ENCODE measurements at regions not wholly inside any gene's neighbourhood (a gene's known extent, or its start where the extent isn't known, plus 50 kb on each side); places are given as distances from the start of the nearest gene placed in this dataset.

DNA sequence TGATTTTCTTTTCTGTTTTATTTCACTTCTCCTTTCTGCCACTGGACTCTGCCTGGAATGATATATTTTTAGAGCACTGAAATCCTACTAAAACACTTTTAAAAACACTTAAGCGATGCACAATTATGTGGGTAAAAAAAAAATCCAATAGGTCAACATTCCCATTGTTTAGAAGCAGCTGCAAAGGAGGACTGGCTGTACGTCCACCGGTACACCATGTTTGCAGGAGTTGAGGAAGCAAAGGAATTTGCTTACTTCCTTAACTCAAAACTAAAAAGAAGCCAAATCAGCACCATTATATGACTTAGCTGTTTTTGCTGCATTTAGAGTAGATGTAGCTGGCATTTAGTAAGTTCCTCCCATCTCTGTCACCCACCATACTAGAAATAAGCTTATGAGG is 186.8 kb upstream of the TMTC1 start:
- H3K36me3 ChIP-seq: no peaks in the 10 kb centered on the region
- no peaks in the 10 kb centered on the region for H3K9me3 ChIP-seq
- H3K4me3 ChIP-seq: no peak overlapping the region
- no peak overlapping the region for H3K27ac ChIP-seq
- no peaks in the 10 kb centered on the region for H3K27me3 ChIP-seq
- in situ Hi-C loops (cut with MboI; ENCODE audit: low pct_ligation_motif_present in 1 of 4, low pct_unique_long_range_greater_than_20kb in 1 of 4, low sequenced_read_pairs in 3 of 4): no loop called here
- DNase-seq: no peak
- H3K4me1 ChIP-seq: no peaks in the 10 kb centered on the region
- intact Hi-C loops (cut with DNase I; ENCODE audit: low total_unique reads): no loop called here
- WGBS, 2 donors (ENCODE audit: low coverage in 1 of 2): 42 to 59% methylated on average over 3 of the region's 3 CpGs
- TF ChIP-seq POLR2AphosphoS5 (IDR thresholded peaks at IDR 0.05) (no peak), POLR2A (IDR thresholded peaks at IDR 0.05) (no peak), EP300 (IDR thresholded peaks at IDR 0.05; ENCODE audit: low read depth) (no peak)
- TF ChIP-seq, protein P1, sequence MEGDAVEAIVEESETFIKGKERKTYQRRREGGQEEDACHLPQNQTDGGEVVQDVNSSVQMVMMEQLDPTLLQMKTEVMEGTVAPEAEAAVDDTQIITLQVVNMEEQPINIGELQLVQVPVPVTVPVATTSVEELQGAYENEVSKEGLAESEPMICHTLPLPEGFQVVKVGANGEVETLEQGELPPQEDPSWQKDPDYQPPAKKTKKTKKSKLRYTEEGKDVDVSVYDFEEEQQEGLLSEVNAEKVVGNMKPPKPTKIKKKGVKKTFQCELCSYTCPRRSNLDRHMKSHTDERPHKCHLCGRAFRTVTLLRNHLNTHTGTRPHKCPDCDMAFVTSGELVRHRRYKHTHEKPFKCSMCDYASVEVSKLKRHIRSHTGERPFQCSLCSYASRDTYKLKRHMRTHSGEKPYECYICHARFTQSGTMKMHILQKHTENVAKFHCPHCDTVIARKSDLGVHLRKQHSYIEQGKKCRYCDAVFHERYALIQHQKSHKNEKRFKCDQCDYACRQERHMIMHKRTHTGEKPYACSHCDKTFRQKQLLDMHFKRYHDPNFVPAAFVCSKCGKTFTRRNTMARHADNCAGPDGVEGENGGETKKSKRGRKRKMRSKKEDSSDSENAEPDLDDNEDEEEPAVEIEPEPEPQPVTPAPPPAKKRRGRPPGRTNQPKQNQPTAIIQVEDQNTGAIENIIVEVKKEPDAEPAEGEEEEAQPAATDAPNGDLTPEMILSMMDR (IDR thresholded peaks at IDR 0.05): no peak

DNA sequence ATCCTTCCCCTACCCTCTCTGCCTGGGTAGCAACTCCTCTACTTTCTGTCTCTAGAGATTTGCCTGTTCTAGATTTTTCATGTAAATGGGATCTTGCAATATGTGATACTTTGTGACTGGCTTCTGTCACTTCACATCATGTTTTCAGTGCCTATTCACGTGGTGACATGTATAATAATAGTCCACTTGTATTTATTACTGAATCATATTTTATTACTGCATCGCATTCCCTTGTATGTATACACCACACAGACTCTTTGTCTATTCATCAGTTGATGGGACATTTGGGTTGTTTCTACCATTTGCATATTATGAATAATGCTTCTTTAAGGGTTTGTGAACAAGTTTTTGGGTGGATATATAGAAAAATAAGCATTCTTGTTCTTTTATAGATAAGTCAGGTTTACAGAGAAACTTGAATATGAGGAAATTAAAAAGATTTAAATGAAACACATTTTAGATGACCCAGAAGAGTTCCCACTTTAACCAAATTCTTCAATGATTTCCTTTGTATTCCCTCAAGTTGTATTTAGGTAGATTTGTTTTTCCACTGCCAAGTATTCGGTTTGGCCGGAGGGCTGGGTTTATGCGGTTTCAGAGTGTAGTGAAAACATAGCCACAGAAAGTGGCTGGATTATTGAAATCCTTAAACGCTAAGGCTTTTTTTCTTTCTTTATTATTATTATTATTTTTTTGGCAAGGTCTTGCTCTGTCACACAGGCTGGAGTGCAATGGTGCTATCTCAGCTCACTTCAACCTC is 178.7 kb upstream of the TMTC1 start:
- Histone ChIP-seq H3K27ac (no peak overlapping the region), H3K4me3 (no peak overlapping the region), H3K4me1 (no peaks in the 10 kb centered on the region), H3K27me3 (no peaks in the 10 kb centered on the region), H3K36me3 (no peaks in the 10 kb centered on the region), H3K9me3 (no peaks in the 10 kb centered on the region)
- in situ Hi-C loops (cut with MboI; ENCODE audit: low pct_ligation_motif_present in 1 of 4, low pct_unique_long_range_greater_than_20kb in 1 of 4, low sequenced_read_pairs in 3 of 4) (no loop called here), intact Hi-C loops (cut with DNase I; ENCODE audit: low total_unique reads) (no loop called here)
- DNase-seq: no peak
- 81 to 89% methylated on average over 5 to 6 of the region's 6 CpGs for WGBS, 2 donors (ENCODE audit: low coverage in 1 of 2)
- TF ChIP-seq, protein P1 (IDR thresholded peaks at IDR 0.05): no peak
- no peak for TF ChIP-seq POLR2AphosphoS5 (IDR thresholded peaks at IDR 0.05)
- no peak for TF ChIP-seq EP300 (IDR thresholded peaks at IDR 0.05; ENCODE audit: low read depth)
- TF ChIP-seq POLR2A (IDR thresholded peaks at IDR 0.05): no peak

DNA sequence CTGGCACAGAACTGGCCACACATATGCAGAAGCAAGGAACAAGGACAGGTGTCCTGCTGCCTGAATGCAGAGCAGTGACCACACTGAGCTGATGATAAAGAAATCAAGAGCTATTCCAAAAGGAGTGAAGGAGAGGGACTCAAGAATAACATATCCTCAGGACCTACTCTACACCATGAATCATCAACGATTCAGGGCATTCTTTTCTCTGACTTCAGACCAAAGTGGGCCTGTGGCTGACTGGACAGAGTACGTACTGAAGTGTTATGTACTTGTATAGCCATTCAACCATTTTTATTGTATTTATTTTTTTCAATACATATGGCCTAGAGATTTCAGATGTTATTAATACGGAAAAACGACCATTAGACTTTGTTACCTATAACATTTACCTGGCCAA is 177.5 kb upstream of the TMTC1 start:
- WGBS, 2 donors (ENCODE audit: low coverage in 1 of 2): 63 to 83% methylated on average over 4 of the region's 4 CpGs
- Histone ChIP-seq H3K4me1 (no peaks in the 10 kb centered on the region), H3K4me3 (no peak overlapping the region), H3K9me3 (no peaks in the 10 kb centered on the region), H3K27ac (no peak overlapping the region), H3K27me3 (no peaks in the 10 kb centered on the region), H3K36me3 (no peaks in the 10 kb centered on the region)
- intact Hi-C loops (cut with DNase I; ENCODE audit: low total_unique reads): no loop called here
- in situ Hi-C loops (cut with MboI; ENCODE audit: low pct_ligation_motif_present in 1 of 4, low pct_unique_long_range_greater_than_20kb in 1 of 4, low sequenced_read_pairs in 3 of 4): no loop called here
- TF ChIP-seq POLR2A (IDR thresholded peaks at IDR 0.05) (no peak), POLR2AphosphoS5 (IDR thresholded peaks at IDR 0.05) (no peak), EP300 (IDR thresholded peaks at IDR 0.05; ENCODE audit: low read depth) (no peak)
- TF ChIP-seq, protein P1 (IDR thresholded peaks at IDR 0.05): no peak
- no peak for DNase-seq

DNA sequence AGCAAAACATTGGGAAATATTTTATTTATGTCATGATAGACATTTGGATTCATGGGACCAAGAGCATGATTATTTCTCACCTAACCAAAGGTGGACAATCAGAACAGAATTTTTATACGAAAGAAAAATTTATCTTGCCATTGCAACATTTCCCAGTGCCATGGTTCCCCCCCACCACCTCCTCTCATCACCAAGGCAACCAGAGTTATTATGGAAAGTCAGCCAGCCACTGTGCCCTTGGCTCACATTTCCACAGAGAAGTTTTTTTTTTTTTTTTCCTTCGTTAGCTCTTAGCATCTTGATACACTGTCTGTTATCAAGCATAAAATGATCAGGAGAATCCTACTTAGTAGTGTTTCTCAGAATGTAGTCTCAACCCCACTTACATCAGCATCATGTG is 176.4 kb upstream of the TMTC1 start:
- TF ChIP-seq EP300 (IDR thresholded peaks at IDR 0.05; ENCODE audit: low read depth) (no peak), POLR2AphosphoS5 (IDR thresholded peaks at IDR 0.05) (no peak), POLR2A (IDR thresholded peaks at IDR 0.05) (no peak)
- TF ChIP-seq, protein P1 (IDR thresholded peaks at IDR 0.05): no peak
- no peaks in the 10 kb centered on the region for H3K4me1 ChIP-seq
- H3K36me3 ChIP-seq: no peaks in the 10 kb centered on the region
- intact Hi-C loops (cut with DNase I; ENCODE audit: low total_unique reads): no loop called here
- in situ Hi-C loops (cut with MboI; ENCODE audit: low pct_ligation_motif_present in 1 of 4, low pct_unique_long_range_greater_than_20kb in 1 of 4, low sequenced_read_pairs in 3 of 4): no loop called here
- no peak overlapping the region for H3K4me3 ChIP-seq
- DNase-seq: no peak
- H3K9me3 ChIP-seq: no peaks in the 10 kb centered on the region
- no peak overlapping the region for H3K27ac ChIP-seq
- no peaks in the 10 kb centered on the region for H3K27me3 ChIP-seq
- 62 to 67% methylated on average over 2 of the region's 2 CpGs for WGBS, 2 donors (ENCODE audit: low coverage in 1 of 2)
